Fibroblast of skin of right biceps (primary cell): ENCODE measurements at regions not wholly inside any gene's neighbourhood (a gene's known extent, or its start where the extent isn't known, plus 50 kb on each side); places are given as distances from the start of the nearest gene placed in this dataset.
"Not testable (repeated sequence)": the region's sequence is repeated elsewhere in the genome, so short reads cannot be mapped to it uniquely, and the experiment has no call there.

Experiments used
- DNase-seq: peaks from one replicate; pipeline ENCODE4 v3.0.0-alpha.2; 2013

DNA sequence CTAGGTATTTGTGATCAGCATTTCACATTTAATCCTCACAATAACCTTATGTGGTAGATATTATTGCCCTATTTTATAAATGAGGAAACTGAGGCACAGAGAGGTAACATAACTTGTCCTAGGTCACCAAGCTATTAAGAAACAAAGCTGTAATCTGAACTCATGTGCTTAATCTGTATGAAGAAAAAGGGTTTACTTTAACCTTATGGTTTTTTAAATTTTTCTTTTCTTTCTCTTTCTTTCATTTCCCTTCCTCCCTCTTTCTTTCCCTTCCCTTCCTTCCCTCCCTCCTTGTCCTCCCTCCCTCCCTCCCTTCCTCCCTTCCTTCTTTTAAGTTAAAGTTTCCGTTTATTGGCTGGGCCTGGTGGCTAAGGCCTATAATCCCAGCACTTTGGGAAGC, 105.2 kb upstream of the AMZ2 start:
- no peak for DNase-seq

DNA sequence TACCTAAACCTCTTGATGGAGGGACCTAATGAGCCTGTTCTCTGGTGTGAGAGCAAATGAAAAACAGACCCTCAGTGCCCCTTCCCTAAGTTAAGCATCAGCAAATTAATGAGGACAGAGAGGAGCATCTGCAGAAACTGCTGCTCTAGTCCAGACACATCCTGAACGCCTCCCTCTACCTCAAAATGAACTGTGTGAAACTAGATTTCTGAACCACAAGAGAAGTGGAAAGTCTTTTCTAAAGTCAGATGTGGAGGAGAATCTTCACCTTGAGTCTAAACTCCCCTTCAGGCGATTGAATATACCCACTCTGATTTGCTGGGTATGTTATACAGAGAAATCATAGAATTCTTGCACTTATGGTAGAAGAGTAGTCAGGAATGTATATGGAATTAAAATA, 104.4 kb upstream of the AMZ2 start:
- DNase-seq: no peak

DNA sequence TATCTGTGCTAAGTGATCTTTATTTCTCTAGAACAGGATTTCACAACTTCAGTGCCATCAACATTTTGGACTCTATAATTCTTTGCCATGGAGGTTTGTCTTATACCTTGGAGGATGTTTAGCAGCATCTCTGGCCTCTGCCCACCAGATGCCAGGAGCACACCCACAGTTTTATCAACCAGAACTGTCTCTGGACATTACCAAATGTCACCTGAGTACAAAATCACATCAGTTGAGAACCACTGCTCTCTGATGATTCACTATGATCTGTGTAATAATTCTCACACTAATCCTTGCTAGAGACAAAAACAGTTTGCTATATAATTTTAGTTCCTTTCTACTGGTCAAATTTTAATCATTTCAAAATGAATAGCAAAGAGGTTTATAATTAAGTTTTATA, 102.8 kb upstream of the AMZ2 start:
- no peak for DNase-seq

DNA sequence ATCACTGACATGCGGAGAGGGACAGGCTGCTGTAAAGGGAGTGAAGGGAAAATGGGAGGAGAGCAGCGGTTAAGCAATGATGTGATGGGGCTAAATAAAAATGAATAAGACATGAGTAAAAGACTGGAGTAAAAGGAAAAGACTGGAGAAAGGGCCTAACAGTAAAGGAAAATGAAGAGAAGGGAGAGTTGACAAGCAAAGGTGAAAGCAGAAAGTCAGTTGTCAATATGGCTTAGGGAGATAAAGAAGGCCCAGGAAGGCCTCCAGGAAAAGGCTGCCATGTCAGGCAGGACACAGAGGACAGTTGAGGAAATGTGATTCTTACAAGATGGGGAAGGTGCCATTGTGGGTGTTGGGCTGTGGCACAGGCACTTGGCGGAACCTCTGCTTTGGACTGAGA, 98.9 kb upstream of the AMZ2 start:
- no peak for DNase-seq

DNA sequence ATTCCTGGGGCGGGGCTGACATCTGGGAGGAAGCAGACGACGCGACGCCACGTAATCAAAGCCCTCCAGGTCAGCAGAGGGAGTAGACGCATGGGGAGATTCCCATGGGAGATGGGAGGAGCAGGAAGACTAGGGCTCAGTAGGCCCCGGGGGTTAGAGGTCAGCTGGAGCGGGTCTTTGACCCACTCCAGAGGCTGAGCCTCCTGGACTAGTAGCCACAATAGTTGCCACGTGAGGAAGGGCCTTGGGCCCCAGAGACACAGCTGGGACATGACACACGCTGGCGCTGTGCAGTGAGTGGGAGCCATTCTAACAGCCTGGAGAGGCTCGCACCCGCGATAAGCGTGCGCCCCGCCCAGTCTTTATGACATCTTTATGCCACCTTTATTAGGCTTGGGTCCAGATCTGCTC, 95.7 kb upstream of the AMZ2 start:
- no peak for DNase-seq

DNA sequence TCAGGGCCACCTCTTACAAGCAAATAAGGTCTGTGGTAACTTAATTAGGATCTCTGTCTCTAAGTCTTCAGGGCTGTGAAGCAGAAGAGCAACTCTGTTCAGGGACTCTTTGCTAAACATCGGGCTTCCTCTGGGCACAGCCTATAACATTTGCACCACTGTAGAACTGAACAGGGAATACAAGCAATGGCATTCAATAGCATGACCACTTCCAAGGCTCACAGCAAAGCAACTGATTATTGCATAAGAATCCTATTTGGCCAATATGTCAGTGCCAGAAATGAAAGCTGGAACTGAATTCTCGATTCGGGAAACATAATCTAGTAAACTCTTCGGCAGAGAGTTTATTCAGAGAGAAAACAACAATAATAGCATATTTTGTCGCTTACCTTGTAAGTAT, 92.2 kb upstream of the AMZ2 start:
- no peak for DNase-seq

DNA sequence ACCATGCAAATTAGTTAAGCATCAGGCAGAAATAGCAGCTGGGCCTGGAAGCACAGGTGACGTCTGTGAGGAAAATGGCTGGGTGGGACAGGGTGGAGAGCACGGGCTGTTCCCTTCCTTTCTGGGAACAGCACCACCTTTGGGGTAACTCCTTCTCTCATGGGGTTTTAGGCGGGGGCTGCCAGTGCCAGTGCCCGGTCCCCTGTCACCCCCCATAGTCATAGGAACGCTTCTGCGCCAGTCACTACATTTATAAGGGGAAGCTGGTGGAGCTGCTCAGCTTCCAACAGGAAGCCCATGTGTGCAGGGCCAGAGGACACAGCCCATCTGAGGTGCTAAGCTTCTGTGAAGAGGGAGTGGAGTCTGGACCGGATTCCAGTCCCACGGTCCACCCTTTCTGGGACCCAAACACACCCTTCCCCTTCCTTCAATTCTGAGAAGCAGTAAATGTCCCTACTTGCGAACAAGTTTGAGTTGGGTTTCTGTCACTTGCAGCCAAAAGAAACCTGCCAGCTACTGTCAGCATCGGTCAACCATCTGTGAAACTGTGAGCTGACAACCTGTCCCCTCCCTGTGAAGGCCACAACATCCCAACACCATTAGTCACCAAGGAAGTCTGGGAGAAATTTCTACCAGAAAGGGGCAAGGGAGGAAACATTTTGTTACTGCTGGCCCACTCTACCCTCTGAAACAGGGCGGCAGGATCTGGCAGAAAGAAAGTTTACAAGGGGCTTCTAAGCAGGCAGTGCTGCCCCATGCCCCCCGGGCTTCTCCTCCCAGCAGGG, 86.0 kb upstream of the AMZ2 start:
- peak; percentile 4 for DNase-seq

DNA sequence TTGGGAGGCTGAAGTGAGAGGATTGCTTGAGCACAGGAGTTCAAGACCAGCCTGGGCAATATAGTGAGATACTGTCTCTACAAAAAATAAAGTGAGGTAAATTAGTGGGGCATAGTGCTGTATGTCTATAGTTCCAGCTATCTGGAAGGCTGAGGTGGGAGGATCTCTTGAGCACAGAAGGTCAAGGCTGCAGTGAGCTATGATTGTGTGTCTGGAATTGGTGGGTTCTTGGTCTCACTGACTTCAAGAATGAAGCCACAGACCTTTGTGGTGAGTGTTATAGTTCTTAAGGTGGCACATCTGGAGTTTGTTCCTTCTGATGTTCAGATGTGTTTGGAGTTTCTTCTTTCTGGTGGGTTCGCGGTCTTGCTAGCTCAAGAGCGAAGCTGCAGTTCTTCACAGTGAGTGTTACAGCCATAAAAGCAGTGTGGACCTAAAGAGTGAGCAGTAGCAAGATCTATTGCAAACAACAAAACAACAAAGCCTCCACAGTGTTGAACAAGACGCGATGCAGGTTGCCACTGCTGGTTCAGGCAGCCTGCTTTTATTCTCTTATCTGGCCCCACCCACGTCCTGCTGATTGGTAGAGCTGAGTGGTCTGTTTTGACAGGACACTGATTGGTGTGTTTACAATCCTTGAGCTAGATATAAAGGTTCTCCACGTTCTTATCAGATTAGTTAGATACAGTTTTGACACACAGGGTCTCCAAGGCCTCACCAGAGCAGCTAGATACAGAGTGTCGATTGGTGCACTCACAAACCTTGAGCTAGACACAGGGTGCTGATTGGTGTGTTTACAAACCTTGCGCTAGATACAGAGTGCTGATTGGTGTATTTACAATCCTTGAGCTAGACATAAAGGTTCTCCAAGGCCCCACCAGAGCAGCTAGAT, 79.3 kb upstream of the AMZ2 start:
- not testable (repeated sequence) for DNase-seq

DNA sequence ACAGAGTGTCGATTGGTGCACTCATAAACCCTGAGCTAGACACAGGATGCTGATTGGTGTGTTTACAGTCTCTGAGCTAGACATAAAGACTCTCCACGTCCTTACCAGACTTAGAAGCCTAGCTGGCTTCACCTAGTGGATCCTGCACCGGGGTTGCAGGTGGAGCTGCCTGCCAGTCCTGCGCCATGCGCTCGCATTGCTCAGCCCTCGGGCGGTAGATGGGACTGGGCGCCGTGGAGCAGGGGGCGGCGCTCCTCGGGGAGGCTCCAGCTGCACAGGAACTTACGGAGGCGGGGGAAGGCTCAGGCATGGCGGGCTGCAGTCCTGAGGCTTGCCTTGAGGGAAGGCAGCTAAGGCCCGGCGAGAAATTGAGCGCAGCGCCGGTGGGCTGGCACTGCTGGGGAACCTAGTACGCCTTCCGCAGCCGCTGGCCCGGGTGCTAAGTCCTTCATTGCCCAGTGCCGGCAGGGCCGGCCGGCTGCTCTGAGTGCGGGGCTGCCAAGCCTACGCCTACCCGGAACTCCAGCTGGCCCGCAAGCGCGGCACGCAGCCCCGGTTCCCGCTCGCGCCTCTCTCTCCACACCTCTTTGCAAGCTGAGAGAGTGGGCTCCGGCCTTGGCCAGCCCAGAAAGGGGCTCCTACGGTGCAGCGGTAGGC, 78.5 kb upstream of the AMZ2 start:
- not testable (repeated sequence) for DNase-seq

DNA sequence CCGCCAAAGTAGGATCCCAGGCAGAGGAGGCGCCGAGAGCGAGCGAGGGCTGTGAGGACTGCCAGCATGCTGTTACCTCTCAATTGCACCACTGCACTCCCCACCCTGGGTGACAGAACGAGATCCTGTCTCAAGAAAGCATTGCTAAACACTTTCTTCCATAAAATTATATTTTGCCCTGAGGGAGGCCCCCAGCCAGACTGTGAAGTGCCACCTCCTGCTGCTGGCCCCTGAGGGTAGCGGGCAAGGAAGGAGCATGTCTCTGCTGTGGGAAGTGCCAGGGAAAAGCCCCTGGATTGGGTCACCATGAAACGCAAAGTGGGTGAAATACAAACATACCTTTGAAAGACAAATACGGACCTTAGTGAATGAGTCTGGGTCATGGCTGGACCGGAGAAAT, 78.0 kb upstream of the AMZ2 start:
- DNase-seq: no peak

DNA sequence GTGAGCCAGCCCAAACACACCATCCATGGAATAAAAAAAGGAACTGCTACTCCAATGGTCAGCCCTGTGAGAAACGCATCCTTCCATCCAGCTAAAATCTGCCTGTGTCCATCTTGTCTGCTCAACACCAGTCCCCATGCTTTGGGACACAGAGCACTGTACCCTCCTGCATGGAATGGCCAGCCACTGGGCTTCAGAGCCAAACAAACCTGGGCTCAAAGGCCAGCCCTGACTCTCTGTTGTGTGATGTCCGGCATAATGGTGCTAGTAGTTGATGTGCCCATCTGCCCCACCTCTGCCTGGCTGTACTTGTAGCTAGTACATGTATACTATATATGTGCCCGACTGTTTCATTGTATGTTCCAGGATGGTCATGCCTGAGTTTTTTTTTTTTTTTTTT, 77.6 kb upstream of the AMZ2 start:
- DNase-seq: no peak

DNA sequence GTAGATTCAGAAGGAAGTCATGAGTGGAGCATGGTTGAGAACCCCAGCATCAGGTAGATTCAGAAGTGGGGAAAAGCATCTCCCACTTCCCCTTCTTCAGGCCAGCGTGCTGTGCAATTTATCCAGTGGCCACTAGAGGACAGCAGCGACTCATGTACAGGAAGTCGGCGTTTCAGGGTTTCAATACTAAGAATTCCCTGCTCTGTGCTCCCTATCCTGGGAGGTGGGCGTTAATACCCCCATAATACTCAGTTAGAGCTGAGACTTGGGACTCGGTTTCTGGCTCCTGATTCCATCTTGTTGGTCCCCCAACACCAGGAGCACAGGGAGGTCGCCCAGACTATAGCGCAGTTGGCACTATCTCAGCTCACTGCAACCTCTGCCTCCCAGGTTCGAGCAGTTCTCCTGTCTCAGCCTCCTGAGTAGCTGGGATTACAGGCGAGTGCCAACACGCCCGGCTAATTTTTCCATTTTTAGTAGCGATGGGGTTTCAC, 75.3 kb upstream of the AMZ2 start:
- peak; percentile 46 for DNase-seq

DNA sequence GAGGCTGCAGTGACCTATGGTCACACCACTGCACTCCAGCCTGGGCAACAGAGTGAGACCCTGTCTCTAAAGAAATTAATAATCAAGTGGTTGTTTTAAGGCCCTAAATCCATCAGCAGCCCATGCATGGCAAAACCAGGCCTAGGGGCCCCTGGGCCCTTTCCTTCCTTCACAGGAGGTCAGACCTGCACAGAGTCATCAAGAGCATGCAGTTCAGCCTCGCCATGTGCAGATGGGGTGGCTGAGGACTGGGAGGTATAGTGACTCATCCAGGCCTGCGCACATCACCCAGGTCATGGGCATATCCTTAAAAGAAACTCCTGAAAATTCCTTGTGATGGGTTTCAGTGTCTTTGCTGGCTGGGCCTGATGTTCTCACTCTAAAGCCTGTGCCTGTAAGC, 72.4 kb upstream of the AMZ2 start:
- DNase-seq: no peak

DNA sequence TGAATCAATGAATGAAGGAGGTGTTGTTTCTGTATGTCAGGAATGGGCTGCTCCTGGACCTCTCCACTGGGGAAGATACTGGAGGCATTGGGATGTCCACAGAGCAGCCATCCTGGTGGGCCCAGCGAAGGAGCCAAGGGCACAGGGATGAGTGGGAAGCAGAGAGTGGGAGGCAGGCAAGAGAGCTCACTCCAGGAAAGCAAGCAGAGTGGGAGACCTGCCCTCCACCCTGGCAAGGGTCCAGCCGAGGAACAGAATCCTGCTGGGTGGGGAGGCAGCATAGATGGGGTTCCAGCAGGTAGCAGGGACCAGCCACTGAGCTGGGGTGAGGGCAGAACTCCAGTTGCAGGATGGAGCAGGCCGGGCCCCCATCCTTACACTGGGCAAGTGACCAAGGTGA, 71.9 kb upstream of the AMZ2 start:
- DNase-seq: no peak

DNA sequence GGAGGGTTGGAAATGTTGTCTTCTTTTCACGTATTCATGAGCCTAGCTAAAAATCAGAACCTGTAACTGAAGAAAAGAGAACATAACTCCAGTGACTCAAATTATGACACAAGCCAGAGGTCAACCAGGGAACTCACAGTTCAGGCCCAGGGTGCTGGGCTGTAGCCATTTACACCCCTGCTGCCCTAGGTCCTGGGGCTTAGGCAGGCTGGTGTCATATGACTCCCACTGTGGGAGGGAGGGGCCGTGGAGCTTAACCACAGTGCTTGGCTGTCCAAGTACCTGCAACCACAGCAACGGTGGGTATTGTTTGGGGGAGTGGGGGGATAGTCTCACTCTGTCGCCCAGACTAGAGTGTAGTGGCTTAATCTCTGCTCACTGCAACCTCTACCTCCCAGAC, 71.1 kb upstream of the AMZ2 start:
- DNase-seq: no peak

DNA sequence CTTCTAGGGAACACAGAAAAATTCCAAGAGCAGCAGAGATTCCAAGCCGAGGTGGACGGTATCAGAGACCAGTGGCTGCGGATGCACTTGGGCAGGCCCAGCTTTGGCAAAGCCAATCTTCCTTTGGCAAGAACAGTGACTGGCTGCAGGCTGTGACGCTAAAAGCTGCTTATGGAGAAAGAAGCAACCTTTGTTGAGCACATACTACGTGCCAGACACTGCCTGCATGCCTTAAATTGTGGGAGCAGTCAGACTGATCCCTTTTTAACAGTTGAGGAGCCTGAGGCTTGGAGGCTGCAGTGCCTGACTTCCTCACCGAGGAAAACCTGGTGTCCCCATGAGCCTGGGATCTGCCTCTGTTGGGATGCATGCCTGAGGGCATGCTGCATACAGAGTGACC, 69.0 kb upstream of the AMZ2 start:
- DNase-seq: no peak

DNA sequence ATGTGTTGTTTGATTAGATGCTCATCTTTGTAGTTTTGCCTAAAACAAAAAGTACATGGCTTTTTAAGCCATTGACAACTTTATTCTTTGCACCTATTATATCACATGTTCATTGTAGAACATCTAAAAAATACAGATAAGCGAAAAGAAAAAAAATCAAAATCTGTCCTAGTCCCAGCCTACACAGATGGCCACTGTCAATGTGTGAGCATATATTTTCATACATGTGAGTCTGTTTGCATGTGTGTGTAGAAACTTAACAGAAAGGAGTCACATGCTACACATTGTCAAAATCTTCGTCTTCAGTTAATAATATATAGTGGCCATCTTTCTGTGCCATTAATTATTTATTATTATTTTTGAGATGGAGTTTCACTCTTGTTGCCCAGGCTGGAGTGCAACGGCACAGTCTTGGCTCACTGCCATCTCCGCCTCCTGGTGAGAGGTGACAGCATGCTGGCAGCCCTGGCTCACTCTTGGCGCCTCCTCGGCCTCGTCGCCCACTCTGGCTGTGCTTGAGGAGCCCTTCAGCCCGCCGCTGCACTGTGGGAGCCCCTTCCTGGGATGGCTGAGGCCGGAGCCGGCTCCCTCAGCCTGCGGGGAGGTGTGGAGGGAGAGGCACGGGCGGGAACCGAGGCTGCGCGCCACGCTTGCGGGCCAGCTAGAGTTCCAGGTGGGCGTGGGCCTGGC, 68.5 kb upstream of the AMZ2 start:
- DNase-seq: no peak

DNA sequence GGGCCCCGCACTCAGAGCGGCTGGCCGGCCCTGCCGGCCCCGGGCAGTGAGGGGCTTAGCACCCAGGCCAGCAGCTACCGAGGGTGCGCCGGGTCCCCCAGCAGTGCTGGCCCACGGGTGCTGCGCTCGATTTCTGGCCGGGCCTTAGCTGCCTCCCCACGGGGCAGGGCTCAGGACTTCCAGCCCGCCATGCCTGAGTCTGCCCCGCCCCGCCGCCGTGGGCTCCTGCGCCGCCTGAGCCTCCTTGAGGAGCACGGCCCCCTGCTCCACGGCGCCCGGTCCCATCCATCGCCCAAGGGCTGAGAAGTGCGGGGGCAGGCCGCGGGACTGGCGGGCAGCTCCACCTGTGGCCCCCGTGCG, 67.9 kb upstream of the AMZ2 start:
- DNase-seq: no peak

DNA sequence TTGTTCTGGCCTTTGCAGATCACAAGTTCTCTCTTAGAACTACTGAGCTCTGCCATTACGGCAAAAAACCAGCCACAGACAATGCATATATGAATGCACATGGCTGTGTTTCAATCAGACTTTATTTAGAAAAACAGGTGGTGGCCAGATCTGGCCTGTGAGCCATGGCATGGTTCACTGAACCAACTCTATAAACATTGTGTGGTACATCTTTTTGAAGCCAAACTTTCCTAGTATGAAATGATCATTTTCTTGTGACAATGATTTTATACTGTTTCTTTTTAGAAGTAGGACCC, 65.9 kb upstream of the AMZ2 start:
- no peak for DNase-seq

DNA sequence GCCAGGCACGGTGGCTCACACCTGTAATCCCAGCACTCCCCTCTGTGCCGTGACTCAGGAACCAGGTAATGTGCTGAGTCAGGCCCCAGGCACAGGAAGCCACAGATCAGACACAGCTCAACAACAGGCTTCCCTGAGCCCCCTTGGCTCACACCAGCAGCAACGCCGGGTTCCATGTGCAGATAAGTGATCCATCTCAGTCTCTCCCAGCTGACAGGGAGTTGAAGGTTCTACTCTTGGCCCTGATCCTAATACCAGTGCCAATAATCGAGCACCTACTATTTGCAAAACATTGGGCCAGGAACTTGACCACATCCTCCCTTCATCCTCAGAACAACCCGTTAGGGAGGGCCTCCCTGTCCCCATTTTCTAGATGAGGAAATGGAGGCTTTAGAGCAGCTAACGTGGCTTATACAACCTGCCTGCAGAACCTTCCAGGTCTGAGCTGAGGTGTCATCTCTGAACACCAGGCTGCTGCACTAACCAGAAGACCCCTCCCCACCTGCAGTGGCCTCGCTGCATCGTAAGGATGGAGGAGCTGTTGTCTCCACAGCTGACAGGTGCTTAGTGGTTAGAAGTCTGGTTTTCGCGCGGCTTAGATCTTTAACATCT, 64.8 kb upstream of the AMZ2 start:
- DNase-seq: no peak

DNA sequence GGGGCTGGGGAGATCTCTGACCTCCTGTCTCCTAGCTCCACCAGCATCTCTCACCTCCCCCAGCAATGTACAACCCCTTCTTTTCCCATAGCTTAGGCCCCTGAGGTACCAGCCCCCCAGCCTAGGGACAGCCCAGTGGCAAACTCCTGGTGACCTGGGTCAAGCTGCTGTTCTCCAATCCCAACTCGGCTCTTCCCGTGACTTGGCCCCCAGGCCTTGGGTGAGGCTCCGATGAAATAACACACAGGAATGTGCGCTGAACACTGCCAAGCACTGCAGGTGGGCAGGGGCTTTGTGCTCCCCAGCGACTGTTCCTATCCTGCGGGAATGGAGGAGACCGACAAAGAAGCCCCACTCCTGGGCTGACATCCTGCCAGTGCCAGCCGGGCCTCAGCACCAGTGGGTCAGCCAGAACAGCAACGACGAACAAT, 63.7 kb upstream of the AMZ2 start:
- no peak for DNase-seq

DNA sequence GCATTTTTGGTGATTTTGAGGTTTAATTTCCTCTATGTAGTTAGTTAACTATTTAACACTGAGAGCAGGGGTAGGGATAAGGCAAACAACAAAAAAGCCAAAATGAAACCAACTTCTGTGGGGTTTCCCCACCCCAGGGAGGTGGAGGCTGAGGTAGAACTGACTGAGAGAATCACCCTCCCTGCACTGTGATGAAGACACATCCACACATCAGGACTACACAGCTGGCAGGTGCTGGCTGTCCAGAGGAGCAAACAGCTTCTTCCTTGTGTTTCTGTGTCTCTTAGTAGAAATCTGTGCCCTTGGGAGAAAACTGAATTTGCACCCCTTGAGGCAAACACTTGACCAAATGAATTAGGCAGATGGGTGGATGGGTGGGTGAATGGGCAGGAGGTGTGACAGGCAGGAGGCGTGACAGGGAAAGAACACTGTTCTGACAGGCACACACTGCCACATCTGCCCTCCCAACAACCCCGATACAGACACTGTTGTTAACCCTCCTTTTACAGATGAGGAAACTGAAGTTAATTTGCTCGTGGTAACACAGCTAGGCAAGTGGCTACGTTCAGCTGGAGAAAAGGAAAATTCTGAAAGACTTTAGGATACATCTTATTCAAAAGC, 62.9 kb upstream of the AMZ2 start:
- DNase-seq: no peak
